ENCODE measurements at regions not wholly inside any gene's neighbourhood (a gene's known extent, or its start where the extent isn't known, plus 50 kb on each side); places are given as distances from the start of the nearest gene placed in this dataset.

DNA sequence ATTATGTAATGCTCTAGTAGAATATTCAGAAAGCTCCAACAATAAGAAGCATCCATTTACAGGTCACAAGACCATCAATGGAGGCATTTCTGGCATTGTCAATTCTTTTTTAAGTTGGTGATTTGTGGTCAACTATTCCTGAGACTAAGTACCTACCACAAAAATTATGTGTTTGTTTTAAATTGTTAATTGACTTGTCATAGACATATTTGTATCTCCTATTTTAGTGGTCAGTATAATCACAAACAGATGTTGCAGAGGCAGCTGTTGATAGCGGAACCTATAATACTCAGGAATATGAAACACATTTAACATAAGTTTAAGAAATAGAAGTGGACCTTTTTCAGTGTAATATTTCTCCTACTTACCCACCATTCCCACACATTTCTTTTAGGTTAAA, 430.1 kb downstream of the CCDC85A start:
- no peak for TF ChIP-seq CTCF (IDR thresholded peaks at IDR 0.05)
- no peak for TF ChIP-seq POLR2A (IDR thresholded peaks at IDR 0.05)

All from esophagus squamous epithelium (tissue), 4 donors.